Upper lobe of left lung (tissue), 4 donors: ENCODE measurements at regions not wholly inside any gene's neighbourhood (a gene's known extent, or its start where the extent isn't known, plus 50 kb on each side); places are given as distances from the start of the nearest gene placed in this dataset.

Source experiments
- CTCF ChIP-seq, 6 experiments: fragments of 450-650 bp in 4 of 6; fragments of 200-600 bp in 2 of 6; sonication (generic) in 2 of 6; IDR thresholded peaks; one replicate each; pipeline ENCODE4 v1.5.1; 2016 to 2019; ENCODE audit warnings: antibody characterized with exemption in 6 of 6
- EP300 ChIP-seq, 4 donors: sonication (generic); formaldehyde crosslinking; IDR thresholded peaks; one replicate each; pipeline ENCODE4 v1.5.1; 2017; ENCODE audit warnings: antibody characterized with exemption in 4 of 4, control low read depth in 2 of 4
- POLR2A ChIP-seq, 4 donors: fragments of 450-650 bp; IDR thresholded peaks; one replicate each; pipeline ENCODE4 v1.5.1; 2016 to 2017; ENCODE audit warnings: antibody characterized with exemption in 4 of 4, mild to moderate bottlenecking in 2 of 4
- POLR2AphosphoS5 ChIP-seq, 2 donors: sonication (generic); formaldehyde crosslinking; IDR thresholded peaks; one replicate each; pipeline ENCODE4 v1.5.1; 2017; ENCODE audit warnings: antibody characterized with exemption in 2 of 2

- TF ChIP-seq CTCF (IDR thresholded peaks at IDR 0.05) (no peak), POLR2A (IDR thresholded peaks at IDR 0.05) (no peak), POLR2AphosphoS5 (IDR thresholded peaks at IDR 0.05) (no peak), EP300 (IDR thresholded peaks at IDR 0.05) (no peak)
These were observed 120.2 kb upstream of the RAP1B start for GRCh38 chr12:68490476-68490875.
